NCI-H510A (cell line): ENCODE measurements at regions not wholly inside any gene's neighbourhood (a gene's known extent, or its start where the extent isn't known, plus 50 kb on each side); places are given as distances from the start of the nearest gene placed in this dataset.
"Not testable (repeated sequence)": the region's sequence is repeated elsewhere in the genome, so short reads cannot be mapped to it uniquely, and the experiment has no call there.

Source experiments
- DNase-seq: peaks from one replicate; lab custom pipeline; 2025; lab: John Stamatoyannopoulos, UW

GRCh38 chr3:75126556-75126955 is 512.1 kb upstream of the CNTN3 start:
- DNase-seq = no peak

- DNase-seq = no peak
Observed at GRCh38 chr3:75129101-75129500, 514.6 kb upstream of the CNTN3 start.

GRCh38 chr3:75136100-75136897 is 521.8 kb upstream of the CNTN3 start:
- no peak for DNase-seq

- DNase-seq = no peak
Observed at GRCh38 chr3:75138345-75138744, 523.9 kb upstream of the CNTN3 start.

- no peak for DNase-seq
Observed at GRCh38 chr3:75140904-75141615, 523.1 kb upstream of the FRG2C start.

- DNase-seq = no peak
Observed at GRCh38 chr3:75144406-75144805, 519.7 kb upstream of the FRG2C start.

- DNase-seq = no peak
Observed at GRCh38 chr3:75171630-75172230, 492.4 kb upstream of the FRG2C start.

GRCh38 chr3:75176937-75177336 is 487.2 kb upstream of the FRG2C start:
- DNase-seq = no peak

- DNase-seq = no peak
Observed at GRCh38 chr3:75180235-75180944, 483.7 kb upstream of the FRG2C start.

- no peak for DNase-seq
Observed at GRCh38 chr3:75180945-75181298, 483.2 kb upstream of the FRG2C start.

GRCh38 chr3:75188962-75189361 is 475.2 kb upstream of the FRG2C start:
- no peak for DNase-seq

- no peak for DNase-seq
Observed at GRCh38 chr3:75192146-75192616, 471.9 kb upstream of the FRG2C start.

- DNase-seq = no peak
Observed at GRCh38 chr3:75193797-75194196, 470.3 kb upstream of the FRG2C start.

GRCh38 chr3:75214332-75214731 is 449.8 kb upstream of the FRG2C start:
- DNase-seq = not testable (repeated sequence)

- no peak for DNase-seq
Observed at GRCh38 chr3:75218577-75218976, 445.6 kb upstream of the FRG2C start.

- no peak for DNase-seq
Observed at GRCh38 chr3:75220932-75221331, 443.2 kb upstream of the FRG2C start.

GRCh38 chr3:75224412-75224811 is 439.7 kb upstream of the FRG2C start:
- no peak for DNase-seq

- DNase-seq = no peak
Observed at GRCh38 chr3:75232216-75232615, 431.9 kb upstream of the FRG2C start.

- no peak for DNase-seq
Observed at GRCh38 chr3:75235631-75236030, 428.5 kb upstream of the FRG2C start.

- no peak for DNase-seq
Observed at GRCh38 chr3:75237053-75237452, 427.1 kb upstream of the FRG2C start.

GRCh38 chr3:75237477-75237876 is 426.7 kb upstream of the FRG2C start:
- no peak for DNase-seq

GRCh38 chr3:75241226-75241962 is 422.7 kb upstream of the FRG2C start:
- DNase-seq = not testable (repeated sequence)
